ENCODE measurements at regions not wholly inside any gene's neighbourhood (a gene's known extent, or its start where the extent isn't known, plus 50 kb on each side); places are given as distances from the start of the nearest gene placed in this dataset.

DNA sequence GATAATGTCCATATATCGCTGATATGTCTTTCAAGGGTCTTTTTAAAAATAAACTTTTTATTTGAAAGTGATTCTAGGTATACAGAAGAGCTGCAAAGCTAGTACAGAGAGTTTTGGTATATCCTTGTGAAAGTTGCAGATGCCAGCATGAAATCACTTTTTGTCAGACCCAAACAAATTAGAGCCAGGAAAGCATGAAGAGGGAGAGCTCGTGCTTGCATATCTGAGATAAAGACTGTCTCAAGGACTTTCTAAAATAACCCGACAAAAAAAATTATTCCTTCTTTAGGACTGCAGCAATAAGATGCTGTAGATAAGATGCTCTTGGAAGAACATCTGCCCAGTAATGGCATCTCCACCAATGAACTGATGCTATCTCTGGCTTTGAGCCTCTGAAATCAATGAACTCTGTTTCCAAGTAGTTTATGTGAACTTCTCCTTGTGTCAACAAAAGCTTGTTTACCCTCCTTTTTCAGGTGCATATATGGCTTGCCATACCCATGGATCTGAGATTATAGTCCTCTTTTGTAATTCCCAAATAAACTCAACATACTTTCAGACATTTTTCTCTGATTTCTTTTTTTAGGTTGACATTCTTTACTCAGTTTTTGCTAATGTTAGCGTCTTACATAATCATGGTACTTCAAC, 774.6 kb upstream of the FAM98A start:
- no peak overlapping the region for H3K4me3 ChIP-seq (replicated peaks; ENCODE audit: insufficient read depth, low read length)
- TF ChIP-seq GABPA (IDR thresholded peaks at IDR 0.05; ENCODE audit: low read depth) = no peak
- TF ChIP-seq SPI1 (IDR thresholded peaks at IDR 0.05; ENCODE audit: borderline replicate concordance, low read depth) = no peak
- TF ChIP-seq REST (IDR thresholded peaks at IDR 0.05; ENCODE audit: insufficient replicate concordance, low read depth) = no peak
- TF ChIP-seq, protein P1, sequence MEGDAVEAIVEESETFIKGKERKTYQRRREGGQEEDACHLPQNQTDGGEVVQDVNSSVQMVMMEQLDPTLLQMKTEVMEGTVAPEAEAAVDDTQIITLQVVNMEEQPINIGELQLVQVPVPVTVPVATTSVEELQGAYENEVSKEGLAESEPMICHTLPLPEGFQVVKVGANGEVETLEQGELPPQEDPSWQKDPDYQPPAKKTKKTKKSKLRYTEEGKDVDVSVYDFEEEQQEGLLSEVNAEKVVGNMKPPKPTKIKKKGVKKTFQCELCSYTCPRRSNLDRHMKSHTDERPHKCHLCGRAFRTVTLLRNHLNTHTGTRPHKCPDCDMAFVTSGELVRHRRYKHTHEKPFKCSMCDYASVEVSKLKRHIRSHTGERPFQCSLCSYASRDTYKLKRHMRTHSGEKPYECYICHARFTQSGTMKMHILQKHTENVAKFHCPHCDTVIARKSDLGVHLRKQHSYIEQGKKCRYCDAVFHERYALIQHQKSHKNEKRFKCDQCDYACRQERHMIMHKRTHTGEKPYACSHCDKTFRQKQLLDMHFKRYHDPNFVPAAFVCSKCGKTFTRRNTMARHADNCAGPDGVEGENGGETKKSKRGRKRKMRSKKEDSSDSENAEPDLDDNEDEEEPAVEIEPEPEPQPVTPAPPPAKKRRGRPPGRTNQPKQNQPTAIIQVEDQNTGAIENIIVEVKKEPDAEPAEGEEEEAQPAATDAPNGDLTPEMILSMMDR (IDR thresholded peaks at IDR 0.05; ENCODE audit: insufficient read depth, low read length) = no peak
- TF ChIP-seq POLR2AphosphoS5 (IDR thresholded peaks at IDR 0.05; ENCODE audit: low read depth) = no peak
- no peak overlapping the region for H3K27ac ChIP-seq (replicated peaks)
- DNase-seq (ENCODE audit: low read depth in 1 of 2, low spot score in 1 of 2) = no peak
- H3K27me3 ChIP-seq (ENCODE audit: insufficient read depth, poor library complexity, severe bottlenecking) = no peaks in the 10 kb centered on the region

- Histone ChIP-seq H3K4me3 (replicated peaks; ENCODE audit: insufficient read depth, low read length) (no peak overlapping the region), H3K27ac (replicated peaks) (no peak overlapping the region), H3K27me3 (ENCODE audit: insufficient read depth, poor library complexity, severe bottlenecking) (no peaks in the 10 kb centered on the region)
- TF ChIP-seq REST (IDR thresholded peaks at IDR 0.05; ENCODE audit: insufficient replicate concordance, low read depth) (no peak), GABPA (IDR thresholded peaks at IDR 0.05; ENCODE audit: low read depth) (no peak), POLR2AphosphoS5 (IDR thresholded peaks at IDR 0.05; ENCODE audit: low read depth) (no peak), SPI1 (IDR thresholded peaks at IDR 0.05; ENCODE audit: borderline replicate concordance, low read depth) (no peak)
- TF ChIP-seq, protein P1 (IDR thresholded peaks at IDR 0.05; ENCODE audit: insufficient read depth, low read length) = no peak
- DNase-seq (ENCODE audit: low read depth in 1 of 2, low spot score in 1 of 2) = no peak
Observed at GRCh38 chr2:34372967-34373366, 773.9 kb upstream of the FAM98A start.

DNA sequence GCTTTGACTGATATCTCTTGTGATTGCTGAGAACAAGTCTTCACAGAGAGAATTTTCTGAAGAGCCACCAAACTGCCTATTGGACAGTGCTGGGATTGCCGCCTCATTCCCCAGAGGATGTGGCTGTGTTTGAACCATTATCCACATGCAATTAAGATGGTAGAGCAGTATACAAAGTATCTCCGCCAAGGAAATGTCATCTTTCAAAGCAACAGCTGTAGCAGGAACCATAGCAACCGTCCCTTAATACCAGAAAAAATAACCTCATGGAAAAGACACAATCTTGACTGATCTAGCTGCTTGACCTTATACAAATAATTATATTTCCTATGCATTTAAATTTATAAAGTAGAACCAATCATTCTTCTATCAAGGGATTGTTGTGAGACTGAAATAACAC, 772.6 kb upstream of the FAM98A start:
- TF ChIP-seq REST (IDR thresholded peaks at IDR 0.05; ENCODE audit: insufficient replicate concordance, low read depth) = no peak
- TF ChIP-seq, protein P1 (IDR thresholded peaks at IDR 0.05; ENCODE audit: insufficient read depth, low read length) = no peak
- no peak for TF ChIP-seq GABPA (IDR thresholded peaks at IDR 0.05; ENCODE audit: low read depth)
- TF ChIP-seq POLR2AphosphoS5 (IDR thresholded peaks at IDR 0.05; ENCODE audit: low read depth) = no peak
- TF ChIP-seq SPI1 (IDR thresholded peaks at IDR 0.05; ENCODE audit: borderline replicate concordance, low read depth) = no peak
- Histone ChIP-seq H3K27me3 (ENCODE audit: insufficient read depth, poor library complexity, severe bottlenecking) (no peaks in the 10 kb centered on the region), H3K27ac (replicated peaks) (no peak overlapping the region), H3K4me3 (replicated peaks; ENCODE audit: insufficient read depth, low read length) (no peak overlapping the region)
- no peak for DNase-seq (ENCODE audit: low read depth in 1 of 2, low spot score in 1 of 2)

Measured in HL-60 (cell line).